ENCODE measurements at regions not wholly inside any gene's neighbourhood (a gene's known extent, or its start where the extent isn't known, plus 50 kb on each side); places are given as distances from the start of the nearest gene placed in this dataset.

DNA sequence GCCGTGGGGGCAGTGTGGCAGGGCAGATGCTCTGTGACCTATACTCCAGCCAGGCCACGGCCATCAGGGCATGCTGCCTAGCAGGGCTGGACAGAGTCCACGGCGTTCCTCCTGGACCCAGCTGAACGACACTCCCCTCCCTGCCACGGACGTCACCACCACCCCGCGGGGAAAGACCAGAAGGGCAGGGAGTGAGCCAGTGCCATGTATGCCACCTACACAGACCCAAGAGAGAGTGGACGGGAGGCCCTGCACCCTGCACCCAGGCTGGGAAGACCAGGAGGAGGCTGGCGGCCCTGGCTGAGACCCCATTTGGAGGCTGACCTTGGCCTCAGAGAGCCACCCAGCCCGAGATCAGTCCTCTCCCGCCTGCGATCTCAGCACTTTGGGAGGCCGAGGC is 101.9 kb downstream of the FAM53A start:
- TF ChIP-seq, protein P1, sequence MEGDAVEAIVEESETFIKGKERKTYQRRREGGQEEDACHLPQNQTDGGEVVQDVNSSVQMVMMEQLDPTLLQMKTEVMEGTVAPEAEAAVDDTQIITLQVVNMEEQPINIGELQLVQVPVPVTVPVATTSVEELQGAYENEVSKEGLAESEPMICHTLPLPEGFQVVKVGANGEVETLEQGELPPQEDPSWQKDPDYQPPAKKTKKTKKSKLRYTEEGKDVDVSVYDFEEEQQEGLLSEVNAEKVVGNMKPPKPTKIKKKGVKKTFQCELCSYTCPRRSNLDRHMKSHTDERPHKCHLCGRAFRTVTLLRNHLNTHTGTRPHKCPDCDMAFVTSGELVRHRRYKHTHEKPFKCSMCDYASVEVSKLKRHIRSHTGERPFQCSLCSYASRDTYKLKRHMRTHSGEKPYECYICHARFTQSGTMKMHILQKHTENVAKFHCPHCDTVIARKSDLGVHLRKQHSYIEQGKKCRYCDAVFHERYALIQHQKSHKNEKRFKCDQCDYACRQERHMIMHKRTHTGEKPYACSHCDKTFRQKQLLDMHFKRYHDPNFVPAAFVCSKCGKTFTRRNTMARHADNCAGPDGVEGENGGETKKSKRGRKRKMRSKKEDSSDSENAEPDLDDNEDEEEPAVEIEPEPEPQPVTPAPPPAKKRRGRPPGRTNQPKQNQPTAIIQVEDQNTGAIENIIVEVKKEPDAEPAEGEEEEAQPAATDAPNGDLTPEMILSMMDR (IDR thresholded peaks at IDR 0.05) = no peak
- TF ChIP-seq POLR2A (IDR thresholded peaks at IDR 0.05) = no peak

Data from uterus (tissue), 2 donors.